ENCODE measurements at regions not wholly inside any gene's neighbourhood (a gene's known extent, or its start where the extent isn't known, plus 50 kb on each side); places are given as distances from the start of the nearest gene placed in this dataset.
"Not testable (repeated sequence)": the region's sequence is repeated elsewhere in the genome, so short reads cannot be mapped to it uniquely, and the experiment has no call there.

- 0 out of 2 replicates have a peak, but pooled peaks cover 1% of the 10 kb centered on the region for H3K4me1 ChIP-seq
- no peak overlapping the region for H3K27ac ChIP-seq
- no peak overlapping the region for H3K4me3 ChIP-seq
- DNase-seq: peak in 1 of 2 experiments; percentile 37
- H3K36me3 ChIP-seq: no peaks in the 10 kb centered on the region
- no peaks in the 10 kb centered on the region for H3K9me3 ChIP-seq (replicated peaks)
- no peaks in the 10 kb centered on the region for H3K27me3 ChIP-seq
Measured at GRCh38 chr7:113202284-113202683, 83.9 kb upstream of the SMIM30 start.

- H3K27ac ChIP-seq: no peak overlapping the region
Measured at GRCh38 chr7:113200281-113200680, 81.9 kb upstream of the SMIM30 start.

GRCh38 chr7:113199841-113200240, 81.5 kb upstream of the SMIM30 start:
- H3K27me3 ChIP-seq: no peaks in the 10 kb centered on the region
- H3K4me3 ChIP-seq: no peak overlapping the region
- no peaks in the 10 kb centered on the region for H3K9me3 ChIP-seq (replicated peaks)
- no peak overlapping the region for H3K27ac ChIP-seq
- DNase-seq: peak in 1 of 2 experiments; percentile 23
- H3K36me3 ChIP-seq: no peaks in the 10 kb centered on the region; the same call in 1 of the 2 replicates
- H3K4me1 ChIP-seq: 0 out of 2 replicates have a peak, but pooled peaks cover 6% of the 10 kb centered on the region

More at GRCh38 chr7:113200281-113200680, 81.9 kb upstream of the SMIM30 start:
- 0 out of 2 replicates have a peak, but pooled peaks cover 6% of the 10 kb centered on the region for H3K4me1 ChIP-seq
- H3K36me3 ChIP-seq: no peaks in the 10 kb centered on the region
- H3K4me3 ChIP-seq: no peak overlapping the region
- DNase-seq: no peak
- H3K9me3 ChIP-seq (replicated peaks): no peaks in the 10 kb centered on the region
- no peaks in the 10 kb centered on the region for H3K27me3 ChIP-seq

- no peaks in the 10 kb centered on the region; the same call in 1 of the 2 replicates for H3K36me3 ChIP-seq
- no peak overlapping the region for H3K27ac ChIP-seq
- 0 out of 2 replicates have a peak, but pooled peaks cover 6% of the 10 kb centered on the region for H3K4me1 ChIP-seq
- H3K4me3 ChIP-seq: no peak overlapping the region
- no peaks in the 10 kb centered on the region for H3K9me3 ChIP-seq (replicated peaks)
- DNase-seq: no peak
- H3K27me3 ChIP-seq: no peaks in the 10 kb centered on the region
Measured at GRCh38 chr7:113199136-113199535, 80.8 kb upstream of the SMIM30 start.

- no peak overlapping the region for H3K27ac ChIP-seq
- H3K9me3 ChIP-seq (replicated peaks): no peaks in the 10 kb centered on the region
- H3K27me3 ChIP-seq: no peaks in the 10 kb centered on the region
- 0 out of 2 replicates have a peak, but pooled peaks cover 6% of the 10 kb centered on the region for H3K4me1 ChIP-seq
- H3K4me3 ChIP-seq: no peak overlapping the region
- DNase-seq: no peak
- H3K36me3 ChIP-seq: no peaks in the 10 kb centered on the region; the same call in 1 of the 2 replicates
Measured at GRCh38 chr7:113198226-113198625, 79.9 kb upstream of the SMIM30 start.

- Histone ChIP-seq H3K9me3 (replicated peaks) (no peaks in the 10 kb centered on the region), H3K27me3 (peaks cover 2% of the 10 kb centered on the region; the same call in 1 of the 2 replicates), H3K27ac (no peak overlapping the region), H3K4me1 (0 out of 2 replicates have a peak, but pooled peaks cover 6% of the 10 kb centered on the region), H3K36me3 (no peaks in the 10 kb centered on the region; the same call in 1 of the 2 replicates), H3K4me3 (no peak overlapping the region)
- no peak for DNase-seq
Measured at GRCh38 chr7:113197274-113197673, 78.9 kb upstream of the SMIM30 start.

- Histone ChIP-seq H3K27me3 (peaks cover 3% of the 10 kb centered on the region; the same call in 1 of the 2 replicates), H3K9me3 (replicated peaks) (no peaks in the 10 kb centered on the region), H3K4me3 (no peak overlapping the region), H3K36me3 (no peaks in the 10 kb centered on the region), H3K4me1 (no peaks in the 10 kb centered on the region), H3K27ac (no peak overlapping the region)
- no peak for DNase-seq
Measured at GRCh38 chr7:113188396-113188795, 70.0 kb upstream of the SMIM30 start.

GRCh38 chr7:113179313-113179712, 61.0 kb upstream of the SMIM30 start:
- H3K27me3 ChIP-seq: no peaks in the 10 kb centered on the region
- no peak overlapping the region for H3K4me3 ChIP-seq
- H3K27ac ChIP-seq: no peak overlapping the region
- no peaks in the 10 kb centered on the region; the same call in none of the 2 replicates for H3K4me1 ChIP-seq
- no peaks in the 10 kb centered on the region; the same call in 1 of the 2 replicates for H3K9me3 ChIP-seq (replicated peaks)
- no peak for DNase-seq
- no peaks in the 10 kb centered on the region for H3K36me3 ChIP-seq

GRCh38 chr7:113176836-113177235, 58.5 kb upstream of the SMIM30 start:
- Histone ChIP-seq H3K27ac (no peak overlapping the region), H3K36me3 (no peaks in the 10 kb centered on the region), H3K9me3 (replicated peaks) (no peaks in the 10 kb centered on the region; the same call in 1 of the 2 replicates), H3K27me3 (no peaks in the 10 kb centered on the region), H3K4me3 (no peak overlapping the region), H3K4me1 (no peaks in the 10 kb centered on the region; the same call in none of the 2 replicates)
- no peak for DNase-seq

- not testable (repeated sequence) for H3K4me3 ChIP-seq; H3K4me1 ChIP-seq; DNase-seq; H3K27me3 ChIP-seq; H3K36me3 ChIP-seq; H3K9me3 ChIP-seq (replicated peaks); H3K27ac ChIP-seq
Measured at GRCh38 chr7:113176180-113176579, 57.8 kb upstream of the SMIM30 start.

GRCh38 chr7:113175525-113176104, 57.3 kb upstream of the SMIM30 start:
- Histone ChIP-seq H3K9me3 (replicated peaks) (no peaks in the 10 kb centered on the region; the same call in 1 of the 2 replicates), H3K4me3 (no peak overlapping the region), H3K36me3 (no peaks in the 10 kb centered on the region), H3K27me3 (no peaks in the 10 kb centered on the region), H3K27ac (peak overlapping the region; percentile 10; the same call in 1 of the 2 replicates), H3K4me1 (no peaks in the 10 kb centered on the region; the same call in none of the 2 replicates)
- peak; percentile 38 to 60 for DNase-seq

GRCh38 chr7:113172726-113173125, 54.4 kb upstream of the SMIM30 start:
- H3K4me3 ChIP-seq: no peak overlapping the region
- no peak for DNase-seq
- no peaks in the 10 kb centered on the region; the same call in 1 of the 2 replicates for H3K9me3 ChIP-seq (replicated peaks)
- no peak overlapping the region for H3K27ac ChIP-seq
- H3K4me1 ChIP-seq: no peaks in the 10 kb centered on the region; the same call in none of the 2 replicates
- H3K27me3 ChIP-seq: no peaks in the 10 kb centered on the region
- no peaks in the 10 kb centered on the region for H3K36me3 ChIP-seq

GRCh38 chr7:113170591-113170990, 52.2 kb upstream of the SMIM30 start:
- H3K4me1 ChIP-seq: no peaks in the 10 kb centered on the region; the same call in none of the 2 replicates
- DNase-seq: no peak
- no peak overlapping the region for H3K4me3 ChIP-seq
- H3K36me3 ChIP-seq: no peaks in the 10 kb centered on the region
- no peaks in the 10 kb centered on the region for H3K27me3 ChIP-seq
- H3K9me3 ChIP-seq (replicated peaks): no peaks in the 10 kb centered on the region
- H3K27ac ChIP-seq: no peak overlapping the region

Measured in SJCRH30 (cell line).